HG03103 (cell line): ENCODE measurements at regions not wholly inside any gene's neighbourhood (a gene's known extent, or its start where the extent isn't known, plus 50 kb on each side); places are given as distances from the start of the nearest gene placed in this dataset.

Source experiments
- ATAC-seq: cut with Tn5 transposase; IDR thresholded peaks from one replicate; pipeline ENCODE4 v1.9.1; 2021; ENCODE audit warnings: low read depth; ENCODE audit not compliant: unreplicated experiment

DNA sequence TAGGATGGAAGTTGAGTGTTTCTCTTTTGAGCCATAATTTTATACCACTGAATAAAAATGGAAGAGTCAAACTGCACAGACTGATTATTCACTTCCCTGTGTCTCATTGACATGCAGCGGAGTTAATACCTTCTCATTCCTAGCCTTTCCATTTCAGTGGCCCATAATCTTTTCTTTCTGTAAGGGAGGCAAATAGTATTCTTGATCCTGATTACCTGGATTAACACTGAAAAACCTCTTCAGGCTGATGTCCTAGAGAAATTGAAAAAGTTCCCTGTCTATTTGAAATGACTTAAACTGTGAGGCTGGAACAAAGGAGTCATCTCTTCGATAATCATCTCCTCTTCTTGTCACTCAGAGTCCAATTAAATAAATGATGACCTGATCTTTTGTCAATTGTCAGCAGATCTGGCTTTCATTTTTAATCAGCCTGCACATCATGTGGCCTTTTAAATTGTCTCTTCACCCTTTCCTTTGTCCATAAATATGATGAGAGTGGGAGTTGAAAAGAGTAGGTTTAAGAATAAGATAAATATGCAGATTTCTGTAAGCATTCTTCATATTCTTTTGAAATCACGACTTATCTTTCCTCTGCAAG, 713.0 kb downstream of the EPM2A start:
- ATAC-seq, result no peak

- no peak for ATAC-seq
Measured at GRCh38 chr6:145023116-145023726, 712.1 kb downstream of the EPM2A start.

DNA sequence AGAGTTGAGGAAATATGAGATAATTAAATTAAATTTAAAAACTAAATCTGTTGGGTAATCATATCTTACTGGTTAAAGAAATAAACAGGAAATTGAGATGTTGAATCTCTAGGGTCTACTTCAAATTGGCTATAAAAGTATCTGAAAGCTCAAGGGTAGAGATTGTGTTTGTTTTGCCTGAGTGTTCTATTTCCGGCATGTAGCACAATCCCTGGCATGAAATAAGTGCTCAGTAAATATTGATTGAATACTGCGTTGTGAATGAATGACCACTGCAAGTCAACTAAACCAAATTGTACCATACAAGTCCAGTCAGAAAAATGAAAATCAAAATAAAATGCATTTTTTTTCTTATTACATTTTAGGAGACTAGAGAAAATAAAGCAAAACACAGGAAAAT, 709.8 kb downstream of the EPM2A start:
- no peak for ATAC-seq

DNA sequence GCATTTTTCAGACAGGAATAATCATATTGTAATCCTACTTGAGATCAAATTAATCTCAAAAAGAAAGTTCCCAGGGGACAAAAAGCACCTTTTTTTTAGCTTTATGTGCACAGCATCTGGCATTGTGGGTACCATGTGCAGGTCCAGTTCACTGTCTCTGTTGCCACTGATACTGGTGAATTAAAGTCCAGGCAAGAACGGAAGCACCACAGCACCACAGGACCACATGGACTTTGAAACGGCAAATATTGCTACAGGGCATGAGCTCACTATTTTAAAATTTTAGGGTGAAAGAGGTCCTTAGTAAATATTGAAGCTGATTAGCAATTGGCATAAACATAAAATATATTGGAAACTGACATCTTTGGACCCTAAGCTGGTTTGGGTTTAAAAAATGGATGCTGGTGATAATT, 709.0 kb downstream of the EPM2A start:
- no peak for ATAC-seq

GRCh38 chr6:145028144-145028818, 707.0 kb downstream of the EPM2A start:
- ATAC-seq, result peak; percentile 76

DNA sequence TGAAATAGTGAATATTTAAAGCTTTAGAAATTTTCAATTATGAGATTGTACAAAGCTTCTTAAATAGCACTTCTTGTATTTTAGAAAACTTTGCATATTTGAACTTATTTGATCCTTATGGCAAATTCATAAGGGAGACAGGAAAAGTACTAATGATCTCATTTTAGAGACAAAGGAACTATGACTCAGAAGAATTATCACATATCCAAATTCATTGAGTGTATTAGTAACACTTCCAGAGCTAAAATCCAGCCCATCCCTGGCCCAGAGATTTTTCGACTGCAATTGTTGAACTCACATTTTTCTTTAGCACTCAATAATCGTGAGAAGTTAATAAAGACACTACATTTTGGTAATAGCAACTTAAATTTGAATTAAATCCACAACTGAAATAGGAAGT, 704.3 kb downstream of the EPM2A start:
- ATAC-seq, result no peak

DNA sequence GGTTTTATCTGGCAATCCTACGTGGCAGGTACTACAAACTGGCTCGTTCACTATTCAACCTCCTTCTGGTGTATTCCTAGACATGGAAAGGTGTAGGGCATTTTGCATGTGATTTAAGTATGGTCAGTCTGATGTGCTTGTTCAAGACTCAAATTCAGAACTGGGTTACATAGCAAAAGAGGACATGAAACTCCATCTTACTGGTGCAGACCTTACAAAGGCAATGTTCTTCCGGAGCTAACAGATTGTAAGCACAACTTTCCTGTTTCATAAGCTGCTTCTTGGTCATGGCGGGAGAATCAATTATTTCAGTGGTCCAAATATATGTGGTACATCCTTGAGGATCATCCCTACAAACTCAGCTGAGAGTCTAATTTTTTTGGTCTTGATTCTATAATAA, 703.4 kb downstream of the EPM2A start:
- ATAC-seq, result no peak

DNA sequence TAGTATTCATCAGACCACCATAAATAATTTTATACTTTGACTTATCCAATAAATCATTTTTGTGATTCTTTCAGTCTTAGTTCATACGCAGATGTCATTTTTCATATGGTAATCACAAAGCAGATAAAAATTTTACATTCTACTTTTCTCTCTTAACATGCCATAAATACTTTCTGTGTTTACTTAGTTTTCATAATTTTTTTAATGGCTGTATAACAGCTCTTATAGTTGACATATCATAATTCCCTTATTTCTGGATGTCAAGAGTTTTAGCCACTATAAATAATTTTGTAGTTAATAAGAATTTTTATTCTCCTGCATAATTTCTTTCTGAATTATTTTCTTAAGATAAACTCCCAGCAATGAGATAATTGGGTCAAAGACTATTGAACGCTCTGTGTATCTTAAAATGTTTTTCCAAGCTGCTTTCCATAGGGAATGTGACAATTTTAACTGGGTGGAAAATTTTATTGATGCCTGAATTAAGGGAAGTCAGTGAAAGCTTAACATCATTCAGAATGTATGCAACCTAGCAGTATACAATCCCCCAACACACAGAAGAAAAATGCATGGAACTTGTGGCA, 702.7 kb downstream of the EPM2A start:
- no peak for ATAC-seq

- no peak for ATAC-seq
Measured at GRCh38 chr6:145034664-145035063, 700.7 kb downstream of the EPM2A start.

- no peak for ATAC-seq
Measured at GRCh38 chr6:145036236-145036635, 699.1 kb downstream of the EPM2A start.

GRCh38 chr6:145036848-145037567, 698.3 kb downstream of the EPM2A start:
- no peak for ATAC-seq

GRCh38 chr6:145042559-145042958, 692.8 kb downstream of the EPM2A start:
- ATAC-seq, result no peak

GRCh38 chr6:145043926-145044500, 691.3 kb downstream of the EPM2A start:
- no peak for ATAC-seq

DNA sequence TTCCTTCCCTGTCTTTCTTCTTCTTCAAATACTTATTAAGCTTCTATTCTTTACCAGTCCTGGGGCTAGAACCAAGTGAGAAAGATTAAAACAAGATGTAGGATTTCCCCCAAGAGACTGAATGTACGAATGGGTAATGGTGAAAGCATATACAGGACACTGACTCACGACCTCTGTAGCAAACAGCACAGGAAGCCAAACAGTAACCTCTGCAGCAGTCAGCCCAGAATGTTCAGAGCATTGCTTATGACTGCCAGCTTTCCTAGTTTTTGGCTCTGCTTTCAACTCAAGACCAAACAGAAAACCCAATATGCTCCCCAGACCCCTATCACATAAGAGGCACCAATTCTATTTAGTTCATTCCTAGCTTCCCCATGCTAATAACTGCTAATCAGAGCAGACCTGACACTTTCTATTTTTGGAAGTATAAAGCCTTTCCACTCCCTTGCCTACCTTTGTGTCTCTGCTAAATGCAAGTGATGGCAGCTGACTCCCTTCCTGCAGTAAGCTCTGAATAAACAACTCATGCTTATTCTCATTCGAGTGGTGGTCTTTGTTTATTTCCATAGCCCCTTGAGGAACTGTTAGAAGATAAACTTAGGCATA, 690.6 kb downstream of the EPM2A start:
- ATAC-seq, result no peak

- ATAC-seq, result no peak
Measured at GRCh38 chr6:145045582-145045981, 689.7 kb downstream of the EPM2A start.

DNA sequence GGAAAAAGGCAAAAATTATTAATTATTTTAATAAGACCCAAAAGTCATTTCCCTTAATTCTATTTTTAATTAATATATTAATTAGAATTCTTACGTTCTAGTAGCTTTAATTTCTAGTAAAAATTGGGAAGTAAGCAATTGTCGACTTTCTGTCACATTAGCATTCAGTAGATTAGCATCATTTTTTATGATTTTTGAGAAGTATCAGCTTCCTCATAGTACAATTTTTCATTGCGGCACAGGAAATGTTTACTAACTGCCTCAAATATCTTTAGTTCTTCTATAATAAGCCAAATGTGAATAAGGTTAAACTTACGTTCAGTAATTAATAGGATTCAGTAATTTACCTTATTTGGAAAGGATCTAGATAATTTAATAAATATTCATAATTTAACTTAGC, 687.4 kb downstream of the EPM2A start:
- no peak for ATAC-seq

GRCh38 chr6:145051661-145052060, 683.7 kb downstream of the EPM2A start:
- no peak for ATAC-seq

- no peak for ATAC-seq
Measured at GRCh38 chr6:145055567-145055966, 679.8 kb downstream of the EPM2A start.

- no peak for ATAC-seq
Measured at GRCh38 chr6:145060714-145061113, 674.6 kb downstream of the EPM2A start.

DNA sequence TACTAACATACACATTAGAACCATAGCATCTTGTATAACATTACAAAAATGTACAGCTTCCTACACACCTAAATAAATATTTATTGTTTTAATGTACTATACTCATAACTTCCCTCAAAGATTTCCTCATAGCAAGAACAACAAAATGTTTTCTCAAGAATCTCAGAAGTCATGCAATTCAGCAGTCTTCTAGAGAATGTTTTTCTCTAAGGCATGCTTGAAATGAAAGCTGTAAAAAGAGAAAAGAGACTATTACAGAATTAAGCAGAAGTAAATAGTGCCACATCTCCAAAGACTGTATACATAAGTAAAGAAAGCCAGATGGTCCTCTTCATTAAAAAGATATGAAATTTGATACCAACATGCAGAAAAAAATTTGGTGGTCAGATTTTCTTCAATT, 672.2 kb downstream of the EPM2A start:
- ATAC-seq, result no peak
